PC-9 (cell line): ENCODE measurements at regions not wholly inside any gene's neighbourhood (a gene's known extent, or its start where the extent isn't known, plus 50 kb on each side); places are given as distances from the start of the nearest gene placed in this dataset.

Source experiments
- BruUV-seq: library from RNA; stranded (reverse); fragments of 400-500 nt; replicated peaks from 2 replicates; lab custom pipeline; 2021; lab: Mats Ljungman, UMichigan
- CTCF ChIA-PET: fragments of 300-600 bp; sonication (Branson Sonifier 250); formaldehyde crosslinking; loops from one replicate; lab custom pipeline; 2022; ENCODE audit warnings: antibody characterized with exemption; lab: Charles Lee
- POLR2A ChIA-PET: fragments of 300-600 bp; sonication (Branson Sonifier 250); formaldehyde crosslinking; loops from one replicate; lab custom pipeline; 2022; ENCODE audit warnings: antibody characterized with exemption; ENCODE audit not compliant: unreplicated experiment; lab: Charles Lee
- DNase-seq, 2 experiments: peaks; one replicate each; pipeline versions ENCODE4 v3.0.0 to v3.0.0-alpha.2; 2015 to 2022; ENCODE audit warnings: mixed read lengths in 1 of 2
- H2AFZ ChIP-seq: fragments of 200-600 bp; sonication (generic); 2 replicates; pipeline ENCODE4 v1.8.1; 2017; ENCODE audit warnings: antibody characterized with exemption
- H3F3A ChIP-seq: fragments of 200-600 bp; sonication (generic); 2 replicates; pipeline ENCODE4 v1.8.1; 2017; ENCODE audit warnings: antibody characterized with exemption, mild to moderate bottlenecking, low read depth; ENCODE audit not compliant: insufficient read depth
- H3K27ac ChIP-seq: fragments of 200-600 bp; sonication (generic); 2 replicates; pipeline ENCODE4 v1.6.1; 2016; ENCODE audit warnings: mixed run types
- H3K27me3 ChIP-seq: fragments of 200-600 bp; sonication (generic); 2 replicates; pipeline ENCODE4 v1.6.1; 2016; ENCODE audit warnings: low read depth, mixed run types; ENCODE audit not compliant: insufficient read depth
- H3K36me3 ChIP-seq: fragments of 200-600 bp; sonication (generic); 2 replicates; pipeline ENCODE4 v1.6.1; 2016; ENCODE audit warnings: low read depth, mixed run types
- H3K4me1 ChIP-seq: fragments of 200-600 bp; sonication (generic); replicated peaks from 2 replicates; pipeline ENCODE4 v1.6.1; 2016; ENCODE audit warnings: mixed run types; ENCODE audit not compliant: insufficient read depth
- H3K4me2 ChIP-seq: fragments of 200-600 bp; sonication (generic); 2 replicates; pipeline ENCODE4 v1.6.1; 2017; ENCODE audit warnings: mixed run types
- H3K4me3 ChIP-seq: fragments of 200-600 bp; sonication (generic); 2 replicates; pipeline ENCODE4 v1.6.1; 2016; ENCODE audit warnings: mixed run types
- H3K79me2 ChIP-seq: fragments of 200-600 bp; sonication (generic); 2 replicates; pipeline ENCODE4 v1.6.1; 2017; ENCODE audit warnings: low read depth, mixed run types
- H3K9me2 ChIP-seq: fragments of 200-600 bp; sonication (generic); 2 replicates; pipeline ENCODE4 v1.8.1; 2017; ENCODE audit warnings: mild to moderate bottlenecking; ENCODE audit not compliant: insufficient read depth
- H3K9me3 ChIP-seq: fragments of 200-600 bp; sonication (generic); 2 replicates; pipeline ENCODE4 v1.8.1; 2016; ENCODE audit warnings: low read depth; ENCODE audit not compliant: insufficient read depth
- H4K20me1 ChIP-seq: fragments of 200-600 bp; sonication (generic); 2 replicates; pipeline ENCODE4 v1.8.1; 2017; ENCODE audit not compliant: insufficient read depth
- EZH2 ChIP-seq: fragments of 200-600 bp; sonication (generic); IDR thresholded peaks from 2 replicates; pipeline ENCODE4 v1.8.0; 2017; ENCODE audit warnings: antibody characterized with exemption, low read depth
- intact Hi-C: fragments of 100-400 bp; cut with micrococcal nuclease; formaldehyde crosslinking; loops from one replicate; pipeline ENCODE4 v1.10.0; 2022; ENCODE audit not compliant: unreplicated experiment
- TF ChIP-seq, protein P1 (sequence below): fragments of 200-600 bp; sonication (generic); conservative IDR thresholded peaks from 2 replicates; pipeline ENCODE4 v1.6.1; 2017; ENCODE audit warnings: mixed run types, antibody characterized with exemption, mild to moderate bottlenecking, moderate library complexity

DNA sequence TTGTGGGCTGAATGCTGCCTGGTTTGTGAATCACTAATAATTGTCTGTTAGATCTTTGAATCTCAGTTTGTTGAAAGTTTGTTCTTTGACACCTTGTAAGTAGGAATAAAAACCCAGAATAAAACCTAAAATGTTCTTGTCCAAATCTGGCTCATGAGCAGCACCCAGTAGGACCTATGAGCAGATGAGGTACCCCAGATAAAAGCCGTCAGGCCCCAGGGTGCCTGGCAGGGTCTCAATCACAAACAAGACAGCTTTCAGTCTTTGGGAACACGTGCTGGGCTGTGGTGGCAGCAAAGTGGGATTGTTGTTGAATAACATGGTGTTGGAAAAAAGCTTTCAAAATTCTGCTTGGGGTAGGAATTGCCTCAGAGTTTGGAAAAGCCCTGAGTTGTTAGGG lies 52.1 kb upstream of the ECI2 start:
- no peaks in the 10 kb centered on the region for H3F3A ChIP-seq
- H3K4me3 ChIP-seq = no peak overlapping the region
- no peaks in the 10 kb centered on the region for H3K9me2 ChIP-seq
- intact Hi-C loops = no loop called here
- no peaks in the 10 kb centered on the region for H3K9me3 ChIP-seq
- POLR2A ChIA-PET = no interaction called here
- BruUV-seq = no TSS peak
- no peaks in the 10 kb centered on the region for H3K36me3 ChIP-seq
- H4K20me1 ChIP-seq = no peaks in the 10 kb centered on the region
- TF ChIP-seq, protein P1, sequence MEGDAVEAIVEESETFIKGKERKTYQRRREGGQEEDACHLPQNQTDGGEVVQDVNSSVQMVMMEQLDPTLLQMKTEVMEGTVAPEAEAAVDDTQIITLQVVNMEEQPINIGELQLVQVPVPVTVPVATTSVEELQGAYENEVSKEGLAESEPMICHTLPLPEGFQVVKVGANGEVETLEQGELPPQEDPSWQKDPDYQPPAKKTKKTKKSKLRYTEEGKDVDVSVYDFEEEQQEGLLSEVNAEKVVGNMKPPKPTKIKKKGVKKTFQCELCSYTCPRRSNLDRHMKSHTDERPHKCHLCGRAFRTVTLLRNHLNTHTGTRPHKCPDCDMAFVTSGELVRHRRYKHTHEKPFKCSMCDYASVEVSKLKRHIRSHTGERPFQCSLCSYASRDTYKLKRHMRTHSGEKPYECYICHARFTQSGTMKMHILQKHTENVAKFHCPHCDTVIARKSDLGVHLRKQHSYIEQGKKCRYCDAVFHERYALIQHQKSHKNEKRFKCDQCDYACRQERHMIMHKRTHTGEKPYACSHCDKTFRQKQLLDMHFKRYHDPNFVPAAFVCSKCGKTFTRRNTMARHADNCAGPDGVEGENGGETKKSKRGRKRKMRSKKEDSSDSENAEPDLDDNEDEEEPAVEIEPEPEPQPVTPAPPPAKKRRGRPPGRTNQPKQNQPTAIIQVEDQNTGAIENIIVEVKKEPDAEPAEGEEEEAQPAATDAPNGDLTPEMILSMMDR = no peak
- TF ChIP-seq EZH2 = no peak
- H3K27ac ChIP-seq = no peak overlapping the region
- no peaks in the 10 kb centered on the region for H3K79me2 ChIP-seq
- no peaks in the 10 kb centered on the region for H3K27me3 ChIP-seq
- DNase-seq = no peak
- H3K4me2 ChIP-seq = no peak overlapping the region
- no peak overlapping the region for H2AFZ ChIP-seq
- CTCF ChIA-PET = no interaction called here
- H3K4me1 ChIP-seq = no peaks in the 10 kb centered on the region

DNA sequence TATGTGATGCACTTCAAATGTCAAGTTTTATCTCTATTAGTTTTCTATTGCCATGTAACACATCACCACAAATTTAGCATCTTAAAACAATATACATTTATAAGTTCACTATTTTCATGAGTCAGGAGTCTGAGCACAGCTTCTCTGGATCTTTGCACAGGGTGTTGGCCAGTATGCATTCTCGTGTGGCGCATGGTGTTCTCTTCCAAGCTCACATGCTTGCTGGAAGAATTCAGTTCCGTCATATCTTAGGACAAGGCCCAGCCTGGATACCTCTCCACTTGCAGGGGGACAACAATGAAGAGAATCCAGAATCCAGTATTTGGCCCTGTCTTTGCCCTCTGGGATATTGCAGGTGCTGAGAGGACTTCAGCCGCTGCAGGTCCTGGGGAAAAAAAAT lies 51.0 kb upstream of the ECI2 start:
- Histone ChIP-seq H3K4me2 (no peak overlapping the region), H3K79me2 (no peaks in the 10 kb centered on the region), H3F3A (no peaks in the 10 kb centered on the region), H3K27ac (no peak overlapping the region), H4K20me1 (no peaks in the 10 kb centered on the region), H3K4me1 (no peaks in the 10 kb centered on the region), H3K4me3 (no peak overlapping the region), H3K9me2 (no peaks in the 10 kb centered on the region), H3K36me3 (no peaks in the 10 kb centered on the region), H3K27me3 (no peaks in the 10 kb centered on the region), H2AFZ (no peak overlapping the region), H3K9me3 (no peaks in the 10 kb centered on the region)
- ChIA-PET POLR2A (no interaction called here), CTCF (no interaction called here)
- TF ChIP-seq, protein P1 = no peak
- TF ChIP-seq EZH2 = no peak
- intact Hi-C loops = no loop called here
- BruUV-seq = no TSS peak
- no peak for DNase-seq

DNA sequence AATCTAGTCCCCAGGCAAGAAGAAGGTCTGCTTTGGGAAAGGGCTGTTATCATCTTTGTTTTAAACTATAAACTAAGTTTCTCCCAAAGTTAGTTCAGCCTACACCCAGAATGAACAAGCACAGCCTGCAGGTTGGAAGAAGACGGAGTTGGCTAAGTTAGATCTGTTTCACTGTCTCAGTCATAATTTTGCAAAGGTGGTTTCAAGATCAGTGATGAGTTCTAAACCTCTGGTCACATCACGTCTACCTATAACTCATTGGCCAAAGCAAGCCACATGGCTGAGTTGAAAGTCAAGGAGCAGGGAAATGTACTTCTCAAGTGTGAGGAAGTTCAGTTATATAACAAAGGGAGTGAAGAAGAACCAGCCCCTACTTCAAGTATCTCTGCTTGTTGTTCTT lies 50.5 kb upstream of the ECI2 start:
- Histone ChIP-seq H3K79me2 (no peaks in the 10 kb centered on the region), H3K4me3 (no peak overlapping the region), H3K9me2 (no peaks in the 10 kb centered on the region), H4K20me1 (no peaks in the 10 kb centered on the region), H3K27me3 (no peaks in the 10 kb centered on the region), H3K36me3 (no peaks in the 10 kb centered on the region), H2AFZ (no peak overlapping the region), H3K4me2 (no peak overlapping the region), H3F3A (no peaks in the 10 kb centered on the region), H3K4me1 (no peaks in the 10 kb centered on the region), H3K9me3 (no peaks in the 10 kb centered on the region), H3K27ac (no peak overlapping the region)
- TF ChIP-seq, protein P1 = no peak
- no peak for TF ChIP-seq EZH2
- no TSS peak for BruUV-seq
- ChIA-PET POLR2A (no interaction called here), CTCF (no interaction called here)
- intact Hi-C loops = no loop called here
- DNase-seq = no peak
